OCI-LY1 (cell line): ENCODE measurements at regions not wholly inside any gene's neighbourhood (a gene's known extent, or its start where the extent isn't known, plus 50 kb on each side); places are given as distances from the start of the nearest gene placed in this dataset.
"Not testable (repeated sequence)": the region's sequence is repeated elsewhere in the genome, so short reads cannot be mapped to it uniquely, and the experiment has no call there.

Experiments used
- H2AFZ ChIP-seq: fragments of 200-600 bp; sonication (generic), shearing (Covaris generic); 2 replicates; pipeline ENCODE4 v1.6.0; 2014; ENCODE audit warnings: antibody characterized with exemption, mild to moderate bottlenecking, low read length
- H3F3A ChIP-seq: fragments of 200-600 bp; sonication (generic), shearing (Covaris generic); 2 replicates; pipeline ENCODE4 v1.6.0; 2014; ENCODE audit warnings: mild to moderate bottlenecking, antibody characterized with exemption, low read length, moderate library complexity; ENCODE audit not compliant: insufficient read depth
- H3K27ac ChIP-seq: fragments of 200-600 bp; sonication (generic); 2 replicates; pipeline ENCODE4 v1.5.1; 2014; ENCODE audit warnings: low read length, mixed run types, mild to moderate bottlenecking, low read depth; ENCODE audit not compliant: poor library complexity, severe bottlenecking
- H3K27me3 ChIP-seq: fragments of 200-600 bp; sonication (generic); 2 replicates; pipeline ENCODE4 v1.6.0; 2014; ENCODE audit warnings: antibody characterized with exemption, mild to moderate bottlenecking, low read length, moderate library complexity; ENCODE audit not compliant: insufficient read depth
- H3K36me3 ChIP-seq: fragments of 200-600 bp; sonication (generic); 2 replicates; pipeline ENCODE4 v1.6.1; 2014; ENCODE audit warnings: mild to moderate bottlenecking, antibody characterized with exemption, low read length, moderate library complexity, mixed read lengths; ENCODE audit not compliant: insufficient read depth
- H3K4me1 ChIP-seq: fragments of 200-600 bp; sonication (generic); 2 replicates; pipeline ENCODE4 v1.5.1; 2014; ENCODE audit warnings: mild to moderate bottlenecking, low read length, moderate library complexity; ENCODE audit not compliant: insufficient read depth, severe bottlenecking
- H3K4me2 ChIP-seq: fragments of 200-600 bp; sonication (generic), shearing (Covaris generic); 2 replicates; pipeline ENCODE4 v1.6.1; 2014; ENCODE audit warnings: low read length
- H3K4me3 ChIP-seq: fragments of 200-600 bp; sonication (generic); 2 replicates; pipeline ENCODE4 v1.5.1; 2014; ENCODE audit warnings: low read length, low read depth, mild to moderate bottlenecking, mixed read lengths; ENCODE audit not compliant: poor library complexity, severe bottlenecking
- H3K79me2 ChIP-seq: fragments of 200-600 bp; shearing (Covaris generic); 2 replicates; pipeline ENCODE4 v1.6.1; 2016; ENCODE audit warnings: mixed run types, low read length, mixed read lengths; ENCODE audit not compliant: insufficient read depth
- H3K9ac ChIP-seq: fragments of 200-600 bp; sonication (generic), shearing (Covaris generic); 2 replicates; pipeline ENCODE4 v1.6.1; 2014; ENCODE audit warnings: mild to moderate bottlenecking, low read length, mixed read lengths
- H3K9me2 ChIP-seq: fragments of 200-600 bp; sonication (generic), shearing (Covaris generic); 2 replicates; pipeline ENCODE4 v1.6.1; 2014; ENCODE audit warnings: low read depth, mild to moderate bottlenecking, low read length, mixed read lengths
- H3K9me3 ChIP-seq: fragments of 200-600 bp; shearing (Covaris generic); 2 replicates; pipeline ENCODE4 v1.6.1; 2014; ENCODE audit warnings: low read length, mixed read lengths
- H4K20me1 ChIP-seq: fragments of 200-600 bp; sonication (generic), shearing (Covaris generic); 2 replicates; pipeline ENCODE4 v1.6.0; 2016; ENCODE audit warnings: mild to moderate bottlenecking, low read length; ENCODE audit not compliant: insufficient read depth
- EZH2 ChIP-seq: fragments of 200-600 bp; sonication (generic), shearing (Covaris generic); IDR thresholded peaks from 2 replicates; pipeline ENCODE4 v1.8.0; 2017; ENCODE audit warnings: borderline replicate concordance, mixed run types, mild to moderate bottlenecking, antibody characterized with exemption, low read length, moderate library complexity, mixed read lengths
- TF ChIP-seq, protein P1 (sequence below): fragments of 200-600 bp; sonication (generic), shearing (Covaris generic); IDR thresholded peaks from 2 replicates; pipeline ENCODE4 v1.5.1; 2017; ENCODE audit warnings: mild to moderate bottlenecking, antibody characterized with exemption, low read length, moderate library complexity, mixed read lengths

DNA sequence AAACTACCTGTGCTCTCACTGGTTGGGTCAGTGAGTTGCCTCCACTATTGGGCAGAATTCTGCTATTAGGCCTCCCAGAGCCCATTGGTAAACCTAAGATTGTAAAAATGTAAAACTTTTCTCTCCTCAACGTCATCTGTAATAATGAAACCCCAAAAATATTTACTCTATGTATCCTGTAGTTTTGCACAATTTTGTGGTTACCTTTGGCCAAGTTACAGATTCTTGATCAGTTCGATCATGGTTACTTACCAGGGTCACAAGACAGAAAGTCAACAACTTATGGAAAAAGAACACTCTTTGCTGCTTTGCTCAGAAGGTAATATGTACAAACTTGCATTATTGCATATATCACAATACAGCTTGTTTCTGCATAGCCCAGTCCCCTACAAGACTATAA is 83.7 kb upstream of the KIF2A start:
- not testable (repeated sequence) for H3K9me2 ChIP-seq, H3K9ac ChIP-seq, H2AFZ ChIP-seq, H3K4me3 ChIP-seq, H3F3A ChIP-seq, H3K4me1 ChIP-seq, H3K27ac ChIP-seq, H3K9me3 ChIP-seq, H3K36me3 ChIP-seq, H3K79me2 ChIP-seq, H4K20me1 ChIP-seq, H3K27me3 ChIP-seq, H3K4me2 ChIP-seq

DNA sequence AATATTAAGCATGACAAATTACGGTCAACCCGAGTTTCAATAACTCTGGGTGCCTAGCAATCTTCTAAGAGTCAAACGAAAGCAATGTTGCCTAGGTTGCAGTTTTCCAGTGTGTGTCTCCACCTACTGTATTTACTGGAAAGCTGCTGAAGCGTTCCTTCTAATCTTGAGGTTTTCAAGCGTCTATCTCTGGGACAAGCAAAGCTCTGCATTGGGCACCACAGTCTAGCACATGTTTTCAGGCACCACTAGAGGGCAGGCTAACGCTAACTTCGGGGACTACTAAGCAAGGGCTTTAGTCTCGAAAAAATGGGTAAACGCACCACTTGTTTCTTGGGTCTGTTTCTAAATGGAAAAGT is 82.7 kb upstream of the KIF2A start:
- H3K9me3 ChIP-seq, H3K27me3 ChIP-seq, H3F3A ChIP-seq, H3K79me2 ChIP-seq, H3K4me3 ChIP-seq, H3K9ac ChIP-seq, H3K4me2 ChIP-seq, H3K36me3 ChIP-seq, H4K20me1 ChIP-seq, H3K9me2 ChIP-seq, H3K4me1 ChIP-seq, H2AFZ ChIP-seq, H3K27ac ChIP-seq: not testable (repeated sequence)

DNA sequence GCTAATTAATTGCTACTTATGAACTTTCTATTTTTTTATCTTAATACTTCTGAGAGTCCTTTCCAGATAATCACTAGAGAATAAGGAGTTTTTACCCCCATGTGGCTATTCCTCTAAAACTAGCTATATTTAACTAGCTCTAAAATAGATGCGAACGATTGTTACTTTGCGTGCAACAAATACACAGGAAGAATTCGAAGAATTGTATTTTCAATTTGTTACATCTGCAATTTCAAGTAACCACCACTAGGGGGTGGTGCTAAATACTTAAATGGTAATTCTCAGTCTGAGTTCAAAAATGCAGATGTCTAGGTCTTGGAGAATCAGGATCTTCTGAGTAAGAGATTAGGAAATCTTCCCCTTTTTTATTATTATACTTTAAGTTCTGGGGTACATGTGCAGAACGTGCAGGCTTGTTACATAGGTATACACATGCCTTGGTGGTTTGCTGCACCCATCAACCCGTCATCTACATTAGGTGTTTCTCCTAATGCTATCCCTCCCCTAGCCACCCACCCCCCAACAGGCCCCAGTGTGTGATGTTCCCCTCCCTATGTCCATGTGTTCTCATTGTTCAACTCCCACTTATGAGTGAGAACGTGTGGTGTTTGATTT is 80.9 kb upstream of the KIF2A start:
- H3F3A ChIP-seq, H3K9me3 ChIP-seq, H3K4me1 ChIP-seq, H3K36me3 ChIP-seq, H3K9ac ChIP-seq, H2AFZ ChIP-seq, H4K20me1 ChIP-seq, H3K27ac ChIP-seq, H3K4me3 ChIP-seq, H3K79me2 ChIP-seq, H3K27me3 ChIP-seq, H3K9me2 ChIP-seq, H3K4me2 ChIP-seq: not testable (repeated sequence)
- TF ChIP-seq, protein P1, sequence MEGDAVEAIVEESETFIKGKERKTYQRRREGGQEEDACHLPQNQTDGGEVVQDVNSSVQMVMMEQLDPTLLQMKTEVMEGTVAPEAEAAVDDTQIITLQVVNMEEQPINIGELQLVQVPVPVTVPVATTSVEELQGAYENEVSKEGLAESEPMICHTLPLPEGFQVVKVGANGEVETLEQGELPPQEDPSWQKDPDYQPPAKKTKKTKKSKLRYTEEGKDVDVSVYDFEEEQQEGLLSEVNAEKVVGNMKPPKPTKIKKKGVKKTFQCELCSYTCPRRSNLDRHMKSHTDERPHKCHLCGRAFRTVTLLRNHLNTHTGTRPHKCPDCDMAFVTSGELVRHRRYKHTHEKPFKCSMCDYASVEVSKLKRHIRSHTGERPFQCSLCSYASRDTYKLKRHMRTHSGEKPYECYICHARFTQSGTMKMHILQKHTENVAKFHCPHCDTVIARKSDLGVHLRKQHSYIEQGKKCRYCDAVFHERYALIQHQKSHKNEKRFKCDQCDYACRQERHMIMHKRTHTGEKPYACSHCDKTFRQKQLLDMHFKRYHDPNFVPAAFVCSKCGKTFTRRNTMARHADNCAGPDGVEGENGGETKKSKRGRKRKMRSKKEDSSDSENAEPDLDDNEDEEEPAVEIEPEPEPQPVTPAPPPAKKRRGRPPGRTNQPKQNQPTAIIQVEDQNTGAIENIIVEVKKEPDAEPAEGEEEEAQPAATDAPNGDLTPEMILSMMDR: peak; percentile 26; the same call in 1 of the 2 replicates

DNA sequence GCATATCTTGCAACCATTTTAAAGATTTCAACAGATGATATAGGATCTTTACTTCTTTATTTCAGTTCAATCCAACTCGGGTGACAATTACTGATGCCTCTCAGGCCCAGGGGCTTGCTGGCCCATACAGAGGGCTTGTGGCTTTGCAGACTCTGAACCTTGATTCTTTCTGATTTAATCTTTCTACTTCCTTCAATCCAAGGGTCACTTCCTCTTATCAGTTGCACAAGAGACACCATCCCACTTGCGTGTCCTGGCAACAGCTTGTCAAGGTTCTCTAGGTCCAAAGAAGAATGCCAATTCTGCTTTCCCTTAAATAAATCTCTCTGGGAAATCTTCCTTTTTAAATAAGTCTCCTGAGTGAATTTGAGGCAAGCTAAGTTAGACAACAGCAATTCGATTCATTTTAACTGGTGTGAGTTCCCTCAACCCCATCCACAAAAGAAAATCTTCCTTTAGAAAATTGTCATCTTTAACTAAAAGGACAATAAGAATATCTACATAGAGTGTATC is 75.1 kb upstream of the KIF2A start:
- H3K4me3 ChIP-seq, H3K27me3 ChIP-seq, H3K27ac ChIP-seq, H2AFZ ChIP-seq, H3K79me2 ChIP-seq, H4K20me1 ChIP-seq, H3F3A ChIP-seq, H3K4me2 ChIP-seq, H3K9me3 ChIP-seq, H3K36me3 ChIP-seq, H3K9ac ChIP-seq, H3K9me2 ChIP-seq, H3K4me1 ChIP-seq: not testable (repeated sequence)

DNA sequence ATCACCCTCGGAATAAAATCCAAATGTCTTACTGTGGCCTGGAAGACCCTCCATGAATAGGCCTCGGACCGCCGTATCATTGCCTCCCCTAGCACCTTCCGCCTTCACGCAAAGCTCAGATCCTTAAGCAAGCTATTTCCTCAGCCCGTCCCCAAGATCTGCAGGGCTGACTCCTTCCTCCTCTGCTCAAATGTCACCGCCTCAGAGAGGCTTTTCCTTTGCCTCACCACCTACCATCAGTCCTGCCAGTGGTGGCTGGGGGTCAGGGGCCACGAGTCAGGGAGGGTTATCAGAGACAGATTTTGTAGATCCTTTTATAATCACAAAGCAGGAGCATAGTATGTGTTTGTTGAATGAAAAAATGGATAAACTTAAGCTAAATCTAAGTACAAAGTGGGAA is 74.4 kb upstream of the KIF2A start:
- Histone ChIP-seq H3K4me3 (no peak overlapping the region), H4K20me1 (no peaks in the 10 kb centered on the region), H3K27me3 (no peaks in the 10 kb centered on the region), H3K36me3 (no peaks in the 10 kb centered on the region), H3K9ac (no peak overlapping the region), H3K9me3 (no peaks in the 10 kb centered on the region), H3K4me2 (no peak overlapping the region), H3K27ac (no peak overlapping the region), H3K4me1 (no peaks in the 10 kb centered on the region), H2AFZ (no peak overlapping the region), H3K79me2 (no peaks in the 10 kb centered on the region), H3F3A (no peaks in the 10 kb centered on the region), H3K9me2 (no peaks in the 10 kb centered on the region)
- TF ChIP-seq, protein P1: no peak
- TF ChIP-seq EZH2: no peak

DNA sequence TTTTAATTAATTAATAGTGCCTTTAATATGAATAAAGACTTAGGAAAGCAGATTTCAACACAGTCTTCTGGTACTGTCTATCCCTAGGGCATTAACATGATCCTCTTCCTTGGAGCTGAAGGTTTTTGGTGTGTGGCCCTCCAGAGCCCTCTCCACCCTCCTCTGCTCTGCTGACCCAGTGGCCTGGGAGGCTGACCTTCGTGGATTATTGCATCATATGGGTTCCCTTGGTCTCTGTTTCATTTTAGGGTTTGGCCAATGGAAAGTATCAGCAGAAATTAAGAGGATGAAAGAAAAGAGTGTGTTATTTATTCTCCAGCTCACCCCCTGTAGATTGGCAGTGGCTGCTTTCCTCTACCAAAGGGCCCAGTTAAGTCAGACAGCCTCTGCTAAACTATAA is 73.8 kb upstream of the KIF2A start:
- not testable (repeated sequence) for H3K36me3 ChIP-seq, H3K9me2 ChIP-seq, H3K4me3 ChIP-seq, H3K9ac ChIP-seq, H3F3A ChIP-seq, H3K27ac ChIP-seq, H4K20me1 ChIP-seq, H3K4me1 ChIP-seq, H3K9me3 ChIP-seq, H3K27me3 ChIP-seq, H3K79me2 ChIP-seq, H2AFZ ChIP-seq, H3K4me2 ChIP-seq
